H1 (cell line): ENCODE measurements at regions not wholly inside any gene's neighbourhood (a gene's known extent, or its start where the extent isn't known, plus 50 kb on each side); places are given as distances from the start of the nearest gene placed in this dataset.

Source experiments
- CTCF ChIA-PET: fragments of 300-600 bp; sonication (Branson Sonifier 250); formaldehyde crosslinking; loops from one replicate; lab custom pipeline; 2021; ENCODE audit not compliant: partially characterized antibody; lab: Charles Lee
- POLR2A ChIA-PET: fragments of 300-600 bp; sonication (Branson Sonifier 250); formaldehyde crosslinking; loops from one replicate; lab custom pipeline; 2021; ENCODE audit warnings: inconsistent platforms; ENCODE audit not compliant: partially characterized antibody; lab: Charles Lee
- DNase-seq, 2 experiments: peaks; one replicate each; pipeline versions ENCODE4 v3.0.0 to v3.0.0-alpha.2; 2010 to 2022; ENCODE audit warnings: low spot score in 2 of 2, low read depth in 1 of 2, mixed read lengths in 1 of 2
- FAIRE-seq: peaks from 2 replicates; lab custom pipeline; 2011; peaks lifted over from hg19 to GRCh38; lab: Jason Lieb, UNC
- H2AFZ ChIP-seq: 2 replicates; pipeline ENCODE4 v1.8.1; 2012; ENCODE audit warnings: low read length, inconsistent platforms
- H2AK5ac ChIP-seq: 2 replicates; pipeline ENCODE4 v1.6.1; 2013; ENCODE audit warnings: low read depth, low read length
- H2BK120ac ChIP-seq: replicated peaks from 2 replicates; pipeline ENCODE3; 2013; ENCODE audit warnings: low read depth, low read length, inconsistent platforms
- H2BK12ac ChIP-seq: 2 replicates; pipeline ENCODE4 v1.6.1; 2013; ENCODE audit warnings: low read depth, low read length
- H2BK15ac ChIP-seq: 2 replicates; pipeline ENCODE4 v1.6.1; 2013; ENCODE audit warnings: low read length
- H2BK20ac ChIP-seq: 2 replicates; pipeline ENCODE4 v1.6.1; 2013; ENCODE audit warnings: low read length
- H2BK5ac ChIP-seq: 2 replicates; pipeline ENCODE4 v1.6.1; 2013; ENCODE audit warnings: low read depth, low read length
- H3K14ac ChIP-seq: 2 replicates; pipeline ENCODE4 v1.6.1; 2013; ENCODE audit warnings: inconsistent platforms; ENCODE audit not compliant: insufficient read length
- H3K18ac ChIP-seq: 2 replicates; pipeline ENCODE4 v1.6.1; 2013; ENCODE audit warnings: low read length; ENCODE audit errors: extremely low read depth
- H3K23ac ChIP-seq: 2 replicates; pipeline ENCODE4 v1.6.1; 2013; ENCODE audit warnings: inconsistent platforms; ENCODE audit not compliant: insufficient read length
- H3K23me2 ChIP-seq: 2 replicates; pipeline ENCODE4 v1.6.1; 2013; ENCODE audit warnings: low read depth, low read length
- H3K27ac ChIP-seq: 2 replicates; pipeline ENCODE4 v1.6.1; 2011; ENCODE audit warnings: low read depth, low read length, inconsistent platforms
- H3K27me3 ChIP-seq, 4 experiments: replicated peaks in 1 of 4; 1 replicate in 1 of 4; 2 replicates in 3 of 4; pipeline versions ENCODE4 v1.6.1 to v1.8.1; 2011 to 2013; ENCODE audit warnings: low read length in 3 of 4, mild to moderate bottlenecking in 3 of 4, inconsistent platforms in 2 of 4, mixed read lengths in 2 of 4, moderate library complexity in 1 of 4; ENCODE audit not compliant: control insufficient read depth in 3 of 4, insufficient read depth in 3 of 4; ENCODE audit errors: extremely low read depth in 1 of 4
- H3K36me3 ChIP-seq, 4 experiments: 2 replicates each; pipeline versions ENCODE4 v1.6.1 to v1.8.1; 2011 to 2013; ENCODE audit warnings: mild to moderate bottlenecking in 4 of 4, low read length in 3 of 4, moderate library complexity in 2 of 4, control low read depth in 1 of 4, inconsistent platforms in 1 of 4; ENCODE audit not compliant: insufficient read depth in 4 of 4, control insufficient read depth in 2 of 4
- H3K4ac ChIP-seq: replicated peaks from 2 replicates; pipeline ENCODE3; 2013; ENCODE audit warnings: low read length, low read depth, mixed read lengths, inconsistent platforms; ENCODE audit not compliant: insufficient read length
- H3K4me1 ChIP-seq, 4 experiments: replicated peaks in 1 of 4; 1 replicate in 1 of 4; 2 replicates in 3 of 4; pipeline versions ENCODE4 v1.6.1 to v1.8.1; 2011 to 2013; ENCODE audit warnings: low read length in 3 of 4, inconsistent platforms in 2 of 4, mixed read lengths in 1 of 4; ENCODE audit not compliant: insufficient read depth in 4 of 4, control insufficient read depth in 3 of 4
- H3K4me2 ChIP-seq, 2 experiments: 2 replicates each; pipeline versions ENCODE4 v1.6.1 to v1.8.1; 2011 to 2013; ENCODE audit warnings: low read depth in 2 of 2, low read length in 2 of 2, control low read depth in 1 of 2, inconsistent platforms in 1 of 2, mild to moderate bottlenecking in 1 of 2; ENCODE audit not compliant: insufficient read depth in 1 of 2
- H3K4me3 ChIP-seq, 4 experiments: fragments of 200-600, 300-600 bp in 1 of 4; sonication (generic), shearing (Covaris generic), sonication (Bioruptor Twin) in 1 of 4; 2 replicates each; pipeline versions ENCODE4 v1.5.1 to v1.8.1; 2011 to 2016; ENCODE audit warnings: low read length in 4 of 4, low read depth in 3 of 4, control low read depth in 2 of 4, inconsistent platforms in 2 of 4, mild to moderate bottlenecking in 2 of 4, mixed read lengths in 1 of 4, moderate library complexity in 1 of 4; ENCODE audit not compliant: insufficient read depth in 2 of 4; ENCODE audit errors: extremely low read depth in 1 of 4
- H3K56ac ChIP-seq: replicated peaks from 2 replicates; pipeline ENCODE3; 2013; ENCODE audit warnings: low read depth, mild to moderate bottlenecking, mixed read lengths, low read length, inconsistent platforms; ENCODE audit not compliant: insufficient read length
- H3K79me1 ChIP-seq: 2 replicates; pipeline ENCODE4 v1.6.1; 2013; ENCODE audit warnings: low read depth, low read length, control low read depth
- H3K79me2 ChIP-seq, 2 experiments: 2 replicates each; pipeline versions ENCODE4 v1.6.1 to v1.8.1; 2012 to 2013; ENCODE audit warnings: low read length in 2 of 2, mild to moderate bottlenecking in 2 of 2, inconsistent platforms in 1 of 2; ENCODE audit not compliant: insufficient read depth in 2 of 2, control insufficient read depth in 1 of 2
- H3K9ac ChIP-seq, 4 experiments: replicated peaks in 1 of 4; 1 replicate in 1 of 4; 2 replicates in 3 of 4; pipeline versions ENCODE4 v1.6.1 to v1.8.1; 2011 to 2013; ENCODE audit warnings: low read depth in 3 of 4, low read length in 3 of 4, control low read depth in 2 of 4, mild to moderate bottlenecking in 2 of 4, moderate library complexity in 2 of 4, inconsistent platforms in 1 of 4; ENCODE audit errors: extremely low read depth in 1 of 4
- H3K9me3 ChIP-seq, 2 experiments: 2 replicates each; pipeline versions ENCODE4 v1.6.1 to v1.8.1; 2012 to 2013; ENCODE audit warnings: mild to moderate bottlenecking in 2 of 2, moderate library complexity in 2 of 2, control low read depth in 1 of 2, inconsistent platforms in 1 of 2, low read depth in 1 of 2, low read length in 1 of 2, mixed read lengths in 1 of 2; ENCODE audit not compliant: insufficient read depth in 2 of 2
- H4K20me1 ChIP-seq, 2 experiments: replicated peaks in 1 of 2; 2 replicates each; pipeline versions ENCODE3 to v1.8.1; 2011 to 2013; ENCODE audit warnings: inconsistent platforms in 2 of 2, low read length in 2 of 2, mild to moderate bottlenecking in 1 of 2; ENCODE audit not compliant: insufficient read depth in 2 of 2, control insufficient read depth in 1 of 2
- H4K5ac ChIP-seq: 2 replicates; pipeline ENCODE4 v1.6.1; 2013; ENCODE audit warnings: low read length, low read depth, mixed read lengths, inconsistent platforms; ENCODE audit not compliant: insufficient read length
- H4K8ac ChIP-seq: 2 replicates; pipeline ENCODE4 v1.8.0; 2013; ENCODE audit warnings: mild to moderate bottlenecking, moderate library complexity, low read length, inconsistent platforms; ENCODE audit not compliant: insufficient read depth; ENCODE audit errors: extremely low read depth
- H4K91ac ChIP-seq: replicated peaks from 2 replicates; pipeline ENCODE3; 2013; ENCODE audit warnings: low read length, mixed read lengths, inconsistent platforms; ENCODE audit not compliant: insufficient read length
- BRCA1 ChIP-seq: IDR thresholded peaks from 2 replicates; pipeline ENCODE4 v1.6.1; 2012; ENCODE audit warnings: low read depth, low read length, improper control_type of control experiment
- CEBPB ChIP-seq: IDR thresholded peaks from 2 replicates; pipeline ENCODE4 v1.6.1; 2012; ENCODE audit warnings: low read depth, low read length
- GABPA ChIP-seq: IDR thresholded peaks from 2 replicates; pipeline ENCODE4 v1.6.1; 2011; ENCODE audit warnings: mild to moderate bottlenecking, low read length, moderate library complexity, borderline replicate concordance; ENCODE audit not compliant: insufficient read depth
- TAF1 ChIP-seq: IDR thresholded peaks from 2 replicates; pipeline ENCODE4 v1.6.1; 2011; ENCODE audit warnings: mild to moderate bottlenecking, low read depth, low read length
- WGBS, 2 experiments: shearing (Covaris generic) in 1 of 2; methylation state at CpG; one replicate each; pipeline versions ENCODE4 v1.1.6 to v1.1.7; 2013 to 2015; ENCODE audit warnings: low lambda C conversion rate in 2 of 2, mixed read lengths in 2 of 2, inconsistent platforms in 1 of 2, low coverage in 1 of 2, missing lambda C conversion rate in 1 of 2; ENCODE audit not compliant: insufficient replicate concordance in 2 of 2, insufficient coverage in 1 of 2, insufficient read length in 1 of 2; ENCODE audit errors: extremely low coverage in 1 of 2, missing lambda C conversion rate in 1 of 2; 5-methylcytosine and 5-hydroxymethylcytosine counted together

GRCh38 chr10:3876350-3876962 is 91.4 kb upstream of the KLF6 start:
- Histone ChIP-seq H3K4me1 (peaks cover 0 to 3% (median 1%) of the 10 kb centered on the region in 4 experiments; a peak in 1 of 7 replicates), H3K9me3 (no peaks in the 10 kb centered on the region), H3K79me2 (no peaks in the 10 kb centered on the region), H2BK5ac (no peak overlapping the region), H3K36me3 (no peaks in the 10 kb centered on the region), H3K79me1 (no peaks in the 10 kb centered on the region), H4K8ac (no peak overlapping the region), H3K27me3 (no peaks in the 10 kb centered on the region), H2BK20ac (0 out of 2 replicates have a peak overlapping the region, but pooled peaks have one; percentile 86), H3K27ac (0 out of 2 replicates have a peak overlapping the region, but pooled peaks have one; percentile 29), H3K14ac (no peak overlapping the region), H3K18ac (no peak overlapping the region; the same call in 1 of the 2 replicates), H4K5ac (no peak overlapping the region), H3K4ac (no peak overlapping the region), H3K23me2 (no peaks in the 10 kb centered on the region), H2BK12ac (peak overlapping the region; percentile 22; the same call in 1 of the 2 replicates), H2BK15ac (no peak overlapping the region), H2AFZ (no peak overlapping the region), H3K9ac (no peak overlapping the region), H2AK5ac (no peak overlapping the region), H3K56ac (no peak overlapping the region), H4K20me1 (no peaks in the 10 kb centered on the region), H3K4me2 (peak overlapping the region in 1 of 2 experiments; percentile 32; a peak in 1 of 4 replicates), H3K23ac (no peak overlapping the region), H3K4me3 (no peak overlapping the region), H2BK120ac (no peak overlapping the region), H4K91ac (no peak overlapping the region)
- ChIA-PET CTCF (interaction anchor here (0.7 to 1.2 kb wide), 2 partner anchors 10 to 12 kb away, joined by 3 read pairs; no protein-coding TSS in a partner anchor), POLR2A (interaction anchor here (1.1 to 1.6 kb wide), 2 partner anchors 10 to 11 kb away, joined by 3 read pairs; no protein-coding TSS in a partner anchor)
- DNase-seq, result no peak
- no peak for FAIRE-seq
- TF ChIP-seq CEBPB (no peak), TAF1 (no peak), GABPA (no peak), BRCA1 (no peak)
- 85% methylated on average over 8 of the region's 8 CpGs; no CpG with 5 or more reads in 1 of the 2 experiments for WGBS, 2 experiments
